T-helper 2 cell treated with Interferon-gamma antibody and Interleukin-4, amounts not matched to agents 5 μg/mL and 100 μg/mL, for 36 hours (primary cell): ENCODE measurements at regions not wholly inside any gene's neighbourhood (a gene's known extent, or its start where the extent isn't known, plus 50 kb on each side); places are given as distances from the start of the nearest gene placed in this dataset.
"Not testable (repeated sequence)": the region's sequence is repeated elsewhere in the genome, so short reads cannot be mapped to it uniquely, and the experiment has no call there.

Experiments
- DNase-seq: peaks from one replicate; pipeline ENCODE4 v3.0.0; 2021; ENCODE audit warnings: low spot score
- H3K27ac Mint-ChIP-seq: one replicate; pipeline ENCODE4 v1.8.0; 2021; ENCODE audit warnings: mild to moderate bottlenecking, mixed read lengths
- H3K27me3 Mint-ChIP-seq: one replicate; pipeline ENCODE4 v1.8.0; 2021; ENCODE audit warnings: low read depth, mixed read lengths
- H3K36me3 Mint-ChIP-seq: one replicate; pipeline ENCODE4 v1.8.0; 2021; ENCODE audit warnings: low read depth, mixed read lengths
- H3K4me1 Mint-ChIP-seq: one replicate; pipeline ENCODE4 v1.8.0; 2021; ENCODE audit warnings: low read depth, mixed read lengths
- H3K4me3 Mint-ChIP-seq: one replicate; pipeline ENCODE4 v1.8.0; 2022; ENCODE audit warnings: mild to moderate bottlenecking, moderate library complexity, mixed read lengths
- H3K9me3 Mint-ChIP-seq: one replicate; pipeline ENCODE4 v1.8.0; 2021; ENCODE audit warnings: mixed read lengths

- H3K4me3 Mint-ChIP-seq, result no peak overlapping the region
- H3K4me1 Mint-ChIP-seq, result peaks cover 3% of the 10 kb centered on the region
- no peak overlapping the region for H3K27ac Mint-ChIP-seq
- DNase-seq, result no peak
- no peaks in the 10 kb centered on the region for H3K27me3 Mint-ChIP-seq
- no peaks in the 10 kb centered on the region for H3K9me3 Mint-ChIP-seq
- no peaks in the 10 kb centered on the region for H3K36me3 Mint-ChIP-seq
These were observed 495.4 kb downstream of the TRIB2 start for GRCh38 chr2:13212115-13212514.

GRCh38 chr2:13218205-13218604 is 501.5 kb downstream of the TRIB2 start:
- DNase-seq, result no peak
- Mint-ChIP-seq H3K36me3 (no peaks in the 10 kb centered on the region), H3K9me3 (no peaks in the 10 kb centered on the region), H3K27ac (no peak overlapping the region), H3K4me3 (no peak overlapping the region), H3K4me1 (no peaks in the 10 kb centered on the region), H3K27me3 (no peaks in the 10 kb centered on the region)

GRCh38 chr2:13227578-13227977 is 510.8 kb downstream of the TRIB2 start:
- Mint-ChIP-seq H3K9me3 (no peaks in the 10 kb centered on the region), H3K36me3 (no peaks in the 10 kb centered on the region), H3K27me3 (no peaks in the 10 kb centered on the region), H3K4me3 (no peak overlapping the region), H3K4me1 (no peaks in the 10 kb centered on the region), H3K27ac (no peak overlapping the region)
- no peak for DNase-seq

GRCh38 chr2:13230221-13230620 is 513.5 kb downstream of the TRIB2 start:
- Mint-ChIP-seq H3K4me3 (no peak overlapping the region), H3K4me1 (no peaks in the 10 kb centered on the region), H3K27ac (no peak overlapping the region), H3K27me3 (no peaks in the 10 kb centered on the region), H3K36me3 (no peaks in the 10 kb centered on the region), H3K9me3 (no peaks in the 10 kb centered on the region)
- DNase-seq, result no peak

DNA sequence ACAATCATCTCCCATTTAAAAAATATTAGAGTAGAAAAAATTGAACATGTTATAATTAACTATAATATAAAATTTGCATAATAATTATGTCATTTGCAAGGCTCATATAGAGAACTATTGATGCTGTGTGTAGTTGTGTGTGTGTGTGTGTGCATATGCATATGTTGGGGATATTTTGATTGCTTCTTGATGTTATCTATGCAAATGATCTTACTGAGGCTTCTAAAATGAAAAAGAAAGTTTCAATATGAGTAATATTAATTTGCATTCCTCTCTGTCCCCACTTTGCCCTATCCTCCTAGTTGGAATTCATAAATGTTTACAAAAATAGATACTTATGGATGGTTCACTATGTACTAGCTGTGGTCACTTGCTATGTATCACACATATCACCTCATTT is 523.3 kb downstream of the TRIB2 start:
- DNase-seq, result no peak

DNA sequence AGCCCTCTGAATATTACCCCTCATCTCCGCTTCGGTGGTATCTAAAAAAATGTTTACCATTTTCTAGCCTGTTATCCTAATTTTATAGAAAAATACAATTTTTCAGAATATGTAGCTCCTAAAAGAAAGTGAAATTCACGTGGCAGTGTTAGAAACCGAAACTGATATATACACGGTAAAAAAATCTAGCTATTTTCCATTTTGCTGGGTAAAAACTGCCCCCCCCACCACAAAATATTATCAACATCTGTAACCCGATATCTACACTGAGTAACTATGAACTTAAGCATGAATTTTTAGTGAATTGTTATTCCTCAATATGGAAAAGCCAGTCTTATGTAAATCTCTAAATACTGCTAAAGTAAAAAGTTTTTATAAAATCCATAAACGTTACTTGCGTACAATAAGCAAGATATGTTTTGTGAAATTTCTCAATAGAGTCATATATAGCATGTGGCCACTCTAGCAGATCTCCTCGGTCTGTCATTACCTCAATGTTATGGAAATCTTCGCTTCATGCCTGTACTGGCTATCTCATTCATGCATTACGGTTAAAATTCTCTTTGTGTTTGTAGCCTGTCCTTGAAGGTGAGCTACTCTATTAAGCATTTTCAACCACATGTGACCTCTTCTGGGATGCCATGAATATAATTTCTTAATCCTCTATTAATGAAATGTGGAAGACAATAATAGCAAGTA is 524.2 kb downstream of the TRIB2 start:
- no peak for DNase-seq
- Mint-ChIP-seq H3K4me3 (no peak overlapping the region), H3K27me3 (no peaks in the 10 kb centered on the region), H3K4me1 (peaks cover 1% of the 10 kb centered on the region), H3K9me3 (no peaks in the 10 kb centered on the region), H3K36me3 (no peaks in the 10 kb centered on the region), H3K27ac (no peak overlapping the region)

More for the DNA sequence above, 523.3 kb downstream of the TRIB2 start:
- Mint-ChIP-seq H3K4me3 (no peak overlapping the region), H3K27ac (no peak overlapping the region), H3K27me3 (no peaks in the 10 kb centered on the region), H3K9me3 (no peaks in the 10 kb centered on the region), H3K36me3 (no peaks in the 10 kb centered on the region), H3K4me1 (peaks cover 1% of the 10 kb centered on the region)

GRCh38 chr2:13252615-13253014 is 535.9 kb downstream of the TRIB2 start:
- H3K9me3 Mint-ChIP-seq, result no peaks in the 10 kb centered on the region

DNA sequence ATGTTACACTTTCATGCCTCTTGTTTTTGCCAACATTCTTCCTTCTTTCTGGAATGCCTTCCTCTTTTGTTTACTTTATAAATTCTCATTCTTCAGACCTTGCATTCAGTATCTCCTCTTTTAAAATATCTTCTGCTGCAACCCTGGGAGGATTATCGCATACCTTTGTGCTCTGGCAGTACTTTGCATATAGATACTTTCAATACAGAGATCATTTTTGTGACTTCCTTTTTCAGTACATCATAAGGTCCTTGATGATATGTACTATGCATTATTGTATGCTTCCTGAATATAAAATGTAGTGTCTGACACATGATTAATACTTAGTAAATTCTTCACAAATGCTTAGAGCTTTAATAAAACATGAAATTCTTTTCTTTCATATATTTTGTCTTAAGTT is 538.7 kb downstream of the TRIB2 start:
- no peak for DNase-seq
- Mint-ChIP-seq H3K36me3 (no peaks in the 10 kb centered on the region), H3K4me1 (no peaks in the 10 kb centered on the region), H3K27me3 (no peaks in the 10 kb centered on the region), H3K9me3 (no peaks in the 10 kb centered on the region), H3K4me3 (no peak overlapping the region), H3K27ac (no peak overlapping the region)

More at GRCh38 chr2:13252615-13253014, 535.9 kb downstream of the TRIB2 start:
- no peaks in the 10 kb centered on the region for H3K27me3 Mint-ChIP-seq
- H3K4me3 Mint-ChIP-seq, result no peak overlapping the region
- H3K4me1 Mint-ChIP-seq, result no peaks in the 10 kb centered on the region
- H3K27ac Mint-ChIP-seq, result no peak overlapping the region
- no peak for DNase-seq
- no peaks in the 10 kb centered on the region for H3K36me3 Mint-ChIP-seq

- no peaks in the 10 kb centered on the region for H3K27me3 Mint-ChIP-seq
- no peaks in the 10 kb centered on the region for H3K9me3 Mint-ChIP-seq
- no peaks in the 10 kb centered on the region for H3K36me3 Mint-ChIP-seq
- DNase-seq, result no peak
- H3K4me3 Mint-ChIP-seq, result no peak overlapping the region
- no peaks in the 10 kb centered on the region for H3K4me1 Mint-ChIP-seq
- no peak overlapping the region for H3K27ac Mint-ChIP-seq
These were observed 543.7 kb downstream of the TRIB2 start for GRCh38 chr2:13260402-13260801.

GRCh38 chr2:13266166-13266565 is 549.4 kb downstream of the TRIB2 start:
- H3K9me3 Mint-ChIP-seq, result no peaks in the 10 kb centered on the region
- H3K27me3 Mint-ChIP-seq, result no peaks in the 10 kb centered on the region
- H3K27ac Mint-ChIP-seq, result no peak overlapping the region
- H3K4me3 Mint-ChIP-seq, result no peak overlapping the region
- DNase-seq, result no peak
- H3K36me3 Mint-ChIP-seq, result no peaks in the 10 kb centered on the region
- H3K4me1 Mint-ChIP-seq, result no peaks in the 10 kb centered on the region

DNA sequence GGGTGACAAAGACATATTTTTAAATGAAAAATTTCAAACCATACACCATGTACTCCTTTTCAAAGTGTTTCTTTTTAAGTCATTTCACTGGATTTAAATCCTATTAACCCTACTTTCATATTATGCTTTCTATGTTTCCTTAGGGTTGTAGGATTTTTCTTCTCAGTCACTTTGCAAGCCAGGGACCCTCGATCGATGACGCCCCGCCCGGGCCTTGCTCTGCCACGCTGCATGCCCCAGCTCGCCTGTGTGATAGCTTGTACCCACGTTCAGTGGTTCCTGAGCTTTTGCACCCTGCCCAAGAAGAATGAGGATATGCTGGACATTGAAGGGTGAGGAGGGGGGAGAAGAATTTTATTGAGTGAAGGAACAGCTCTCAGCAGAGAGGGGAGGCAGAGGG is 568.0 kb downstream of the TRIB2 start:
- no peaks in the 10 kb centered on the region for H3K36me3 Mint-ChIP-seq
- H3K27me3 Mint-ChIP-seq, result no peaks in the 10 kb centered on the region
- no peaks in the 10 kb centered on the region for H3K4me1 Mint-ChIP-seq
- H3K9me3 Mint-ChIP-seq, result no peaks in the 10 kb centered on the region
- no peak overlapping the region for H3K27ac Mint-ChIP-seq
- DNase-seq, result no peak
- H3K4me3 Mint-ChIP-seq, result no peak overlapping the region

DNA sequence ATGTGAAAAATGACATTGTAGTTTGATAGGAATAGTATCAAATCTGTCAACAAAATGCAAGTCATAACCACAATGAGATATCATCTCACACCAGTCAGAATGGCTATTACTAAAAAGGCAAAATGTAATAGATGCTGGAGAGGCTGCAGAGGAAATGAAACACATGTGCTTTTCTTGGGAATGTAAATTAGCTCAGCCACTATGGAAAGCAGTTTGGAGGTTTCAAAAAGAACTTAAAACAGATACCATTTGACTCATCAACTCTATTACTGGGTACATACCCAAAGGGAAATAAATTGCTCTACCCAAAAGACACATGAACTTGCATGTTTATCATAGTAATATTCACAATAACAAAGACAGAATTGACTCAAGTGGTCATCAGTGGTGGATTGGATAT is 572.6 kb downstream of the TRIB2 start:
- no peak for DNase-seq
- H3K27ac Mint-ChIP-seq, result no peak overlapping the region
- H3K36me3 Mint-ChIP-seq, result no peaks in the 10 kb centered on the region
- H3K27me3 Mint-ChIP-seq, result no peaks in the 10 kb centered on the region
- H3K4me3 Mint-ChIP-seq, result no peak overlapping the region
- no peaks in the 10 kb centered on the region for H3K4me1 Mint-ChIP-seq
- no peaks in the 10 kb centered on the region for H3K9me3 Mint-ChIP-seq

GRCh38 chr2:13308478-13308805 is 591.7 kb downstream of the TRIB2 start:
- not testable (repeated sequence) for H3K4me3 Mint-ChIP-seq, H3K4me1 Mint-ChIP-seq, DNase-seq, H3K36me3 Mint-ChIP-seq, H3K9me3 Mint-ChIP-seq, H3K27me3 Mint-ChIP-seq, H3K27ac Mint-ChIP-seq

DNA sequence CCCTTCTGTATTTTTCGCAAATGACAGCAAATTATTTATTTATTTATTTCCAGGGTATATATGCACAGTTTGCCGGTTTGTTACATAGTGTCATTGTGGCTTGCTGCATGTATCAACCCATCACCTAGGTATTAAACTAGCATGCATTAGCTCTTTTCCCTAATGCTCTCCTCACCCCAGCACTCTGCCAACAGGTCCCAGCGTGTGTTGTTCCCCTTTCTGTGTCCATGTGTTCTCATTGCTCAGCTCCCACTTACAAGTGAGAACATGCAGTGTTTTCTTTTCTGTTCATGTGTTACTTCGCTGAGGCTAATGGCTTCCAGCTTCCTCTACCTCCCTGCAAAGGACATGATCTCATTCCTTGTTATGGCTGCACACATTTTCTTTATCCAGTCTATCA is 592.3 kb downstream of the TRIB2 start:
- no peaks in the 10 kb centered on the region for H3K27me3 Mint-ChIP-seq
- no peak overlapping the region for H3K27ac Mint-ChIP-seq
- no peaks in the 10 kb centered on the region for H3K36me3 Mint-ChIP-seq
- H3K9me3 Mint-ChIP-seq, result no peaks in the 10 kb centered on the region
- H3K4me3 Mint-ChIP-seq, result no peak overlapping the region
- no peaks in the 10 kb centered on the region for H3K4me1 Mint-ChIP-seq
- DNase-seq, result no peak

DNA sequence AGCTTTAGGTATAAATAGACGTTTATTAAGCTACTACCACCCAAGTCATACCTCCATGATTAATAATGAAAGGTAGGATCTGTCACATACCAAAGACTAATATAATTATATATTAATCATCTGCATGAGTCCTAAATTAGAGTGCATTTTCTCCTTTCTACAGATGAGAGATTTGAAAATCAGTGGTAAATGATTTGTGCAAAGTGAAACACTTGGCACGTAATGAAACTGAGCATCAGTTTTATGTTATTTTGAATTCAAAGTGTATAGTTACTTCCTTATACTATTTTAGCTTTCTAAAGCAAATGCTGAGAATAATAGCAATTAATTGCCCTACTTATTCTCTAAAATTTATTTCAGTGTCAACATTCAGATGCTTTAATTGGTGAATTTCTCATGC is 615.3 kb downstream of the TRIB2 start:
- Mint-ChIP-seq H3K27me3 (no peaks in the 10 kb centered on the region), H3K4me3 (no peak overlapping the region)

More for the DNA sequence above, 615.3 kb downstream of the TRIB2 start:
- H3K36me3 Mint-ChIP-seq, result no peaks in the 10 kb centered on the region
- H3K9me3 Mint-ChIP-seq, result peaks cover 4% of the 10 kb centered on the region
- H3K27ac Mint-ChIP-seq, result no peak overlapping the region
- DNase-seq, result no peak
- no peaks in the 10 kb centered on the region for H3K4me1 Mint-ChIP-seq
